ENCODE measurements at regions not wholly inside any gene's neighbourhood (a gene's known extent, or its start where the extent isn't known, plus 50 kb on each side); places are given as distances from the start of the nearest gene placed in this dataset.

DNA sequence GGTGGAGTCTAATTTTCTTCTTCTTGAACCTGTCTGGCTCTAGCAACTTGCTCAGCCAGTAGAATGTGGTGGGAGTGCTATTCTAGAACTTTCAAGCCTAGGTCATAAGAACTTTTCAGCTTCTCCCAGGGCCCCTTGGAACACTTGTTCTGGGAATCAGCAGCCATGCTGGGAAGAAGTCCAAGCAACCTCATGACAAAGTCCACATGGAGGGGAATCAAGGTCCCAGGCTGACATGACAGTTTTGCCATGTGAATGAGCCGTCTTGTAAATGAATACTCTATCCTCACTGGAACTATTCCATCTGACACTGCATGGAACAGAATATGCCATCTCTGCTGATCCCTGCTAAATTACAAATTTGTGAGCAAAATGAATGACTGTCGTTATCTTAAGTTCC is 214.2 kb upstream of the TBX3 start:
- no peak for DNase-seq
- Mint-ChIP-seq H3K9me3 (peaks cover 0 to 2% (median under 1%) of the 10 kb centered on the region in 6 donors), H3K4me3 (no peak overlapping the region), H3K27me3 (ENCODE audit: low read depth in 3 of 3) (no peaks in the 10 kb centered on the region), H3K4me1 (no peaks in the 10 kb centered on the region), H3K27ac (no peak overlapping the region), H3K36me3 (no peaks in the 10 kb centered on the region)

DNA sequence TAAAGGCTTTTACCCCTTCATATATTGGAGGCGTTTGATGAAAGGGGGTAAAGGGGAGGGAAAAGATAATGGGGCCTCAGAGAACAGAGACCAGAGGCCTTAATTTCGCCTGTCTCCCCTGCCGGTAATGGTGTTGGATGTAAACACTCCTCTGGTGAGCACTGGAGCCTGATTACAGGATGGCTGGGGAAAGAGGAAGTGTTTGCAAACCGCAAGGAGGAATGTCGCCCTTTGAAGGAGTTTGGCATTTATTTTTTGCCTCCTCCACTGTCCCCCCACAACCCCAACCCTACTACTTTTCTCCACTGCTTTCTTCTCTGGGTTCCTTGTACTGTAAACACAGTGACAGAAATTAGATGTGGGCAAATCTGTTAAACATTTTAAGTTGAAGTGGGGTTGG is 211.9 kb upstream of the TBX3 start:
- DNase-seq, result no peak
- Mint-ChIP-seq H3K4me3 (no peak overlapping the region), H3K27ac (no peak overlapping the region)

DNA sequence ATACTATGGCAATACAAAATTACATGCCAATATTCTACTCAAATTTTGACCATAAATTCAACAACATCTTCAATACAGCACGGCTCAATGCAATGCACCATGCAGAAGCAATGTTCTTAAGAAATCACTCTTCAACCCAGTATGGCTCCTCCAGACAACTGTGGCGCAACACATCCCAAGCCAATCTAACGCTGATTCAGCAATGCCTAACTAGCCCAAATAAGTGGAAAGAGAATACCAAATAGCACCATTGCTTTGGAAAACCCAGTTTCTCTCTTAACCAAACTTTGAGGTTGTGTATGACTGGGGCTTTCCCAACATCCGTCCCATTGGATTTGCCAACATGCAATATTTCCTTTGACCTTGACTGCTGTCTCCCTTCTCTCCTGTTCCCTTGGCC is 211.1 kb upstream of the TBX3 start:
- Mint-ChIP-seq H3K9me3 (peaks cover 0 to 10% (median 3%) of the 10 kb centered on the region in 6 donors), H3K36me3 (no peaks in the 10 kb centered on the region), H3K27me3 (ENCODE audit: low read depth in 3 of 3) (peaks cover 0 to 2% (median 1%) of the 10 kb centered on the region in 3 donors), H3K4me3 (no peak overlapping the region), H3K27ac (no peak overlapping the region), H3K4me1 (no peaks in the 10 kb centered on the region)
- DNase-seq, result no peak

More for the DNA sequence above, 211.9 kb upstream of the TBX3 start:
- Mint-ChIP-seq H3K9me3 (peaks cover 0 to 10% (median 3%) of the 10 kb centered on the region in 6 donors), H3K36me3 (no peaks in the 10 kb centered on the region), H3K4me1 (no peaks in the 10 kb centered on the region), H3K27me3 (ENCODE audit: low read depth in 3 of 3) (peaks cover 0 to 2% (median 1%) of the 10 kb centered on the region in 3 donors)

DNA sequence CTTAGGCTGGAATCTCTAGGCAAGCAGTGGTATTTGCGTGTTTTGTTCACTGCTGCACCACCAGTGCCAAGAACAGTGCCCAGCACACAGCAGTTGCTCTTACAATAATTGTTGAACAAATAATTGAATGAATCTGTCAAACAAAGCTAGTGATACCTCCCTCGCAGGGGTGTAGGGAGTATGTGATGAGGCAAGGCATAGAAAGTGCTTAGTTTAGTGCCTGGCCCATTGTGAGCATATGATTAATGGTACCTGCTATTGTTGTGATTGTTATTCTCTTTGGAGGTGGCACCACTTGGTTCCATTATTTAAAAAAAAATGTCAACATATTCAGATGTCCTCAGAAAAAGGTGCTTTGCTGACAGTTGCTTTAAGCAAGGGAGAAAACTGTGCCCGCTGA is 210.1 kb upstream of the TBX3 start:
- H3K27me3 Mint-ChIP-seq (ENCODE audit: low read depth in 3 of 3), result peaks cover 0 to 3% (median 2%) of the 10 kb centered on the region in 3 donors
- no peak overlapping the region for H3K27ac Mint-ChIP-seq
- DNase-seq, result no peak
- H3K4me3 Mint-ChIP-seq, result no peak overlapping the region
- H3K9me3 Mint-ChIP-seq, result peaks cover 0 to 10% (median 2%) of the 10 kb centered on the region in 6 donors
- no peaks in the 10 kb centered on the region for H3K4me1 Mint-ChIP-seq
- no peaks in the 10 kb centered on the region for H3K36me3 Mint-ChIP-seq

DNA sequence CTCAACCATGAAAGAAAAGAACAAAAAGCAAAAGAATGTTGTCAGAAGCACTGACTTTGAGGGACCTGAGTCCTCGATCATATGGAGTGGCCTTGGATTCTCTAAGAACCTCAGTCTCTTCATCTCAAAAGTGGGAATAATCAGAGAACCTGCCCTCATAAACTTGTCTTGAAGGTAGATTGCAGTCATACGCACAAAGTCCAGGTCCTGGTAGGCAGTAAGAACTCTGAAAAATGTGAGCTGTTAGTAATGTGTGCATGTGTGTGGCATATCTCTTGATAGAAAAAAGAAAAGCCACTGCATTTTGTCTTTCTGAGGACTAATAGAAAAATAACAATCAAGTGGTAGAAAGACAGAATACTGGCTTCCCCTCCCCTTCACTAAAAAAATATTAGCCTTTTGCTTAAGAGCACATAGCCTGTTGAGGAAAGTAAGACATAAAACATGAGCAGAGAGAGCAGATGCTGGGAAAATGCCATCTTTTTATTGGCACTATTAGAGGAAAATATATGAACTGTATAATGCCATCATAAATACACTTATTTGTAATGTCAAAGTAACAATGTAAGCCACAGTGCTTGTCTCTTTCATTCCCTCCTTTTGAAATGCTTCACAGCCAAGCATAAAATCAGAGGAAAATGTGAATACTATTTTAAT is 205.1 kb upstream of the TBX3 start:
- H3K4me3 Mint-ChIP-seq, result no peak overlapping the region
- no peak for DNase-seq
- peaks cover 0 to 14% (median 2%) of the 10 kb centered on the region in 6 donors for H3K9me3 Mint-ChIP-seq
- H3K27ac Mint-ChIP-seq, result no peak overlapping the region
- H3K4me1 Mint-ChIP-seq, result no peaks in the 10 kb centered on the region
- H3K27me3 Mint-ChIP-seq (ENCODE audit: low read depth in 3 of 3), result peaks cover 0 to 3% (median 2%) of the 10 kb centered on the region in 3 donors
- no peaks in the 10 kb centered on the region for H3K36me3 Mint-ChIP-seq

DNA sequence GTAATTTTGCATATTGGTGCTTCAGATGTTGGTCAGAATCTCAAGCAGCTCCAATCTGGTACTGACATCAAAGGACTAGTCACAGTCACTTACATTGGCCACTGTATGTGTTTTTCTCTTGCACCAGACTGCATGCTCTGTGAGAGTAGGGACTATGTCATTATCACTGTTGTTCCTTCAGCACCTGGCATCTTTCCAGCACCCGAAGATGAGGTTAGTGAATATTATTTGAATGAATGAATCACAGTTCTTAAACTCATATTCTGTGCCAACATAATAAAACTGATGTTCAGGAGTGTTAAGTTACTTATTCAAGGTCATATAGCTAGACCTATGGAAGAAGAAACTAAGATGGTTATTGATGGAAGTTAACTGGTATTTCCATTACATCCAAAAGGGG is 204.5 kb upstream of the TBX3 start:
- H3K36me3 Mint-ChIP-seq, result no peaks in the 10 kb centered on the region
- no peak overlapping the region for H3K4me3 Mint-ChIP-seq
- H3K27ac Mint-ChIP-seq, result no peak overlapping the region
- DNase-seq, result no peak
- peaks cover 0 to 14% (median 2%) of the 10 kb centered on the region in 6 donors for H3K9me3 Mint-ChIP-seq
- peaks cover 0 to 3% (median 2%) of the 10 kb centered on the region in 3 donors for H3K27me3 Mint-ChIP-seq (ENCODE audit: low read depth in 3 of 3)
- H3K4me1 Mint-ChIP-seq, result no peaks in the 10 kb centered on the region

DNA sequence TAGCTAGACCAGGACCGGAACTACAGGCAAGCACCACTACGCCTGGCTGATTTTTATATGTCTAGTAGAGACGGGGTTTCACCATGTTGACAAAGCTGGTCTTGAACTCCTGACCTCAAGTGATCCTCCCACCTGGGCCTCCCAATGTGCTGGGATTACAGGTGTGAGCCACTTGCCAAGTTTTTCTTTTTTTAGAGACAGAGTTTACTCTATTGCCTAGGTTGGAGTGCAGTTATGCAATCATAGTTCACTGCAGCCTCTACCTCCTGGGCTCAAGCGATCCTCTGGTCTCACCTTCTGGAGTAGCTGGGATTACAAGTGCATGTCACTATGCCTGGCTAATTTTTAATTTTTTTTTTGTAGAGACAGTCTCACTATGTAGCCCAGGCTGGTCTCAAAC is 201.5 kb upstream of the TBX3 start:
- H3K36me3 Mint-ChIP-seq, result peaks cover 0 to 3% (median 0%) of the 10 kb centered on the region in 3 donors
- H3K27ac Mint-ChIP-seq, result no peak overlapping the region
- peaks cover 0 to 2% (median 0%) of the 10 kb centered on the region in 3 donors for H3K27me3 Mint-ChIP-seq (ENCODE audit: low read depth in 3 of 3)
- H3K9me3 Mint-ChIP-seq, result peaks cover 0 to 11% (median 2%) of the 10 kb centered on the region in 6 donors
- H3K4me1 Mint-ChIP-seq, result no peaks in the 10 kb centered on the region
- no peak for DNase-seq
- no peak overlapping the region for H3K4me3 Mint-ChIP-seq

DNA sequence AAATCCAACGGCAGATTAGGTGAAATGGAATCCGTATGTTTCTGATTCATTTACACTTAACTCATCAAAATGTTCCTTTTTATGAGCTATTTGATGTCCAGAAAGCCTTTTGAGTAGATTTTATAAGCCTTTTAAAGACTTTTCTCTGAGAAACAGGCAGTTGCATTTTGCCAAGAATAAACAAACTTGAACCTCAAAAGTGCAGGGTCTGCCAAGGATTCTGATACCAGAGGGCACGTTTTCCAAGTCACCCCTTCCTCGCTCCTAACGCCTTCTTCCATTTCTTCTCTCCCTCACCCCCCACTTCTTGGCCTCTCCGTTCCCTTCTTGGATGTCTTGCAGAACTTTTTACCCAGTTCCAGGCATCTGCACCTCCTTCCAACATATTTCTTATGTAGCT is 200.6 kb upstream of the TBX3 start:
- Mint-ChIP-seq H3K27ac (no peak overlapping the region), H3K27me3 (ENCODE audit: low read depth in 3 of 3) (no peaks in the 10 kb centered on the region), H3K36me3 (peaks cover 0 to 3% (median 0%) of the 10 kb centered on the region in 3 donors), H3K4me3 (no peak overlapping the region), H3K4me1 (no peaks in the 10 kb centered on the region), H3K9me3 (peaks cover 0 to 11% (median 1%) of the 10 kb centered on the region in 6 donors)
- DNase-seq, result no peak

DNA sequence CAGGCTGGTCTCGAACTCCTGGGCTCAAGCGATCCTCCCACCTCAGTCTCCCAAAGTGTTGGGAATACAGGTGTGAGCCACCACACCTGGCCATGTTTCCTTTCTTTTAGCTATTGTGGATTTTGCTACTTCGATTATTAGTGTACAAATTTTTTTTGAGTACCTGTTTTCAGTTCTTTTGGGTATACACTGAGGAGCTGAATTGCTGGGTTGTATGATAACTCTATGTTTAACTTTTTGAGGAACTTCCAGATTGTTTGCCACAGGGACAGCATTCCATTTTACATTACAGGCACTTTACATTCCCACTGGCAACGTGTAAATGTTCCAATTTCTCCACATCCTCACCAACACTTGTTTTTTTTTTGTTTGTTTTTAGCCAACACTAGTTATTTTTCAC is 198.1 kb upstream of the TBX3 start:
- DNase-seq, result no peak
- peaks cover 0 to 3% (median 0%) of the 10 kb centered on the region in 3 donors for H3K27me3 Mint-ChIP-seq (ENCODE audit: low read depth in 3 of 3)
- H3K9me3 Mint-ChIP-seq, result peaks cover 0 to 8% (median 2%) of the 10 kb centered on the region in 6 donors
- peaks cover 0 to 3% (median 0%) of the 10 kb centered on the region in 3 donors for H3K36me3 Mint-ChIP-seq
- no peaks in the 10 kb centered on the region for H3K4me1 Mint-ChIP-seq
- no peak overlapping the region for H3K4me3 Mint-ChIP-seq
- no peak overlapping the region for H3K27ac Mint-ChIP-seq

DNA sequence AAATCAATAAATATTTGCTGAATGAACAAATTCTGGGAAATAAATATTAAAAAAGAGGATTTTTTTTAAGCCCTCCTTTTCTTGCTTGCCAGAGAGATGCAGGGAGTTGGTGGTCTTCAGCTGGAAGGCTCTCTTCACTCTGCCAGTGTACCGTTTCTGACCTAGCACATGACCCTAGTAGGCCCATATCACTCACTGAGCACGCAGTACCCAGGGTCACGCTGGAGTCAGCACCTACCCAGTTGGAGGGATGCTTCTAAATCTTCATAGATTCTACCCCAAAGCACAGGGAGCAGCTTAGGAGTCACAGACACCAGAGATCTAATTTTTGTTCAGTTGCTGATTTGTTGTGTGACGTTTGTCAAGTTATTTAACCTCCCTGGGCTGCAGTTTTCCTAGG is 195.4 kb upstream of the TBX3 start:
- peaks cover 0 to 3% (median 2%) of the 10 kb centered on the region in 3 donors for H3K27me3 Mint-ChIP-seq (ENCODE audit: low read depth in 3 of 3)
- H3K4me1 Mint-ChIP-seq, result no peaks in the 10 kb centered on the region
- H3K9me3 Mint-ChIP-seq, result peaks cover 0 to 4% (median under 1%) of the 10 kb centered on the region in 6 donors
- no peak for DNase-seq
- H3K36me3 Mint-ChIP-seq, result peaks cover 0 to 3% (median 0%) of the 10 kb centered on the region in 3 donors
- no peak overlapping the region for H3K27ac Mint-ChIP-seq
- H3K4me3 Mint-ChIP-seq, result no peak overlapping the region

DNA sequence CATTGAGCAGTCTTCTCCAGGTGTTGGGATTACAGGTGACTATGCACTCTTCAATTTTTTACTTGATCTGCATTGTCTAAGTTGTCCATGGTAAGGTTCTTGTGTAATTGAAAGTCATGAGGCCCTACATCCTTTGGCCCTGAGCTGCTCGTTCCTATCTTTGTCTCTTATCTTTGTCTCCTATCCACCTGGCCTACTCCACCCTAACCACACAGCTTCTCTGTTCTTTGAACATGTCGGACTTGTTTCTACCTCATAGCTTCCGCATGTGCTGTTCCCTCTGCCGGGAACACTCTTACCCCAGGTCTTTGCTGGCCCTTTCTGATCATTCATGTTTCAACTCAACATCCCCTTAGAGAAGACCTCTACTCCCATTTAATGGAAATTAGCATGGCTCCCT is 194.8 kb upstream of the TBX3 start:
- peaks cover 0 to 3% (median 0%) of the 10 kb centered on the region in 3 donors for H3K36me3 Mint-ChIP-seq
- no peaks in the 10 kb centered on the region for H3K4me1 Mint-ChIP-seq
- H3K27ac Mint-ChIP-seq, result no peak overlapping the region
- H3K9me3 Mint-ChIP-seq, result peaks cover 0 to 4% (median under 1%) of the 10 kb centered on the region in 6 donors
- peaks cover 0 to 3% (median 2%) of the 10 kb centered on the region in 3 donors for H3K27me3 Mint-ChIP-seq (ENCODE audit: low read depth in 3 of 3)
- DNase-seq, result no peak
- H3K4me3 Mint-ChIP-seq, result no peak overlapping the region

DNA sequence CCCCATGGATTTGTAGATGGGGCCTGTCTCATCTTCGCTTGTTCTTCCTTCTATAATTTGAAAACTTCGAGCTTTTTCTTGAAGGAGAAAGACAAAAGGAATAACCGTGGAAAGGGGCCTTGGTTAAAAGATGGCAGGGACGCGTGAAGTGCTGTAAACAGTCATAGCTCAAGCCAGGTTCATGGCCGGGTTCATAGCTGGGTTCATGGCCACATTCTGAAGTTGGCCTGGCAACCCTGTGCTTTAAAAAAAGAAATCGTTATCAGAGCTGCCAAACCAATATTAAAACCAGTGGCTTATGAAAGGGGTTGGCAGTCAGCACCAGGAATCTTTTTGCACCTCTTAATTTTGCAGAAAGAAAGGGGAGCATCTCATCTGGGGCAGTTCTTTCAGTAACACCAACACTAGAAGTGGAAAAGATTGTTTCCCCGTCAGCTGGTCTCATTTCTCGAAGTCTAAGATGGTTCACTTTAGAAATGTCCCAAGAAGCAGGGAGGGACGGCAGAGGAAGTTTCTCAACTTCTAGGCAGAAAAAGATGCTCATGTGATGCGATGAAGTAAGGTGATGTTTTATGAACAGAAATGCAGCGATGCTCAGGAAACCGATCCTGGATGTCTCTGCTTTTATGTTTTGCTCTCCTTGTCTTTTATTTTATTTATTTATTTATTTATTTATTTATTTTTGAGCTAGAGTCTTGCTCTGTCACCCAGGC is 193.1 kb upstream of the TBX3 start:
- Mint-ChIP-seq H3K27me3 (ENCODE audit: low read depth in 3 of 3) (peaks cover 0 to 3% (median 2%) of the 10 kb centered on the region in 3 donors), H3K36me3 (no peaks in the 10 kb centered on the region), H3K27ac (no peak overlapping the region), H3K4me1 (no peaks in the 10 kb centered on the region), H3K4me3 (no peak overlapping the region), H3K9me3 (peaks cover 0 to 2% (median 0%) of the 10 kb centered on the region in 6 donors)
- no peak for DNase-seq

DNA sequence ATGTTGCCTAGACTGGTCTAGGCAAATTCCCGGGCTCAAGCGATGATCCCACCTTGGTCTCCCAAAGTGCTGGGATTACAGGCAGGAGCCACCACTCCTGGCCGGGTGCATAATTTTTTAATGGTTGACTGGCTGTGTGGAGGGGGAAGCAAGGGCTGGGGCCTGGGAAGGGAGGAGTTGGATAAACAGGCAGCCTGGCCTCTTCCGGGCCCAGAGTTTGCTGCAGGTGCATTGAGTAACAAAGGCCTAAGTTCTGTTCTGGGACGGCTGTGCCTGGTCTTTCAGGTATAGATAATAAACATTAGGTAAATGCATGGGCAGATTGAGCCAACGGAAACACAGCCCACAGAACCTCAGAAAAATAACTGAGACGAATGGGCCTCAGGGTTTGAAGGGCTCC is 191.3 kb upstream of the TBX3 start:
- Mint-ChIP-seq H3K9me3 (peaks cover 0 to 2% (median 0%) of the 10 kb centered on the region in 6 donors), H3K27me3 (ENCODE audit: low read depth in 3 of 3) (peaks cover 0 to 3% (median 2%) of the 10 kb centered on the region in 3 donors), H3K27ac (no peak overlapping the region), H3K4me3 (no peak overlapping the region), H3K4me1 (no peaks in the 10 kb centered on the region), H3K36me3 (no peaks in the 10 kb centered on the region)
- DNase-seq, result no peak

DNA sequence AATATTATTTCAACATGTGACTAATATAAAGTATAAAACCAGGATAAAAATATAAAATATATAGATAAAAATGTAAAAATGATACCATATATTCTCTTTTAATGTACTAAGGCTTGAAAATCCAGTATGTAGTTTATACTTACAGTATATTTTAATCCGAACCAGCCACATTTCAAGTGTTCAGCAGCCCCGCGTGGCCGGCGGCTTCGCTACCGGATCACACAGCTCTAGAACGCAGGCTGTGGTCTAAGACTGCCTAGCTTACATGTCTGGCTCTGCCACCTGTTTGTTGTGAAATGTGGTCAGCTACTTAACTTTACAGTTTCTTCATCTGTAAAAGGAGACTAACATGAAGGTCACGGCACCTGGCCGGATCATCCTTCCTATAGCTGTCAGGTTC is 189.7 kb upstream of the TBX3 start:
- Mint-ChIP-seq H3K9me3 (peaks cover 0 to 2% (median 0%) of the 10 kb centered on the region in 6 donors), H3K4me1 (no peaks in the 10 kb centered on the region), H3K4me3 (no peak overlapping the region), H3K36me3 (no peaks in the 10 kb centered on the region), H3K27me3 (ENCODE audit: low read depth in 3 of 3) (peaks cover 0 to 2% (median 0%) of the 10 kb centered on the region in 3 donors), H3K27ac (no peak overlapping the region)
- DNase-seq, result no peak
